GM12892 (cell line): ENCODE measurements at regions not wholly inside any gene's neighbourhood (a gene's known extent, or its start where the extent isn't known, plus 50 kb on each side); places are given as distances from the start of the nearest gene placed in this dataset.

Source experiments
- POLR2A ChIP-seq: IDR thresholded peaks from 2 replicates; pipeline ENCODE4 v1.6.1; 2011; ENCODE audit warnings: low read depth, low read length, control low read depth
- TAF1 ChIP-seq: IDR thresholded peaks from 2 replicates; pipeline ENCODE4 v1.6.1; 2011; ENCODE audit warnings: low read depth, mild to moderate bottlenecking, control low read depth, low read length, borderline replicate concordance

DNA sequence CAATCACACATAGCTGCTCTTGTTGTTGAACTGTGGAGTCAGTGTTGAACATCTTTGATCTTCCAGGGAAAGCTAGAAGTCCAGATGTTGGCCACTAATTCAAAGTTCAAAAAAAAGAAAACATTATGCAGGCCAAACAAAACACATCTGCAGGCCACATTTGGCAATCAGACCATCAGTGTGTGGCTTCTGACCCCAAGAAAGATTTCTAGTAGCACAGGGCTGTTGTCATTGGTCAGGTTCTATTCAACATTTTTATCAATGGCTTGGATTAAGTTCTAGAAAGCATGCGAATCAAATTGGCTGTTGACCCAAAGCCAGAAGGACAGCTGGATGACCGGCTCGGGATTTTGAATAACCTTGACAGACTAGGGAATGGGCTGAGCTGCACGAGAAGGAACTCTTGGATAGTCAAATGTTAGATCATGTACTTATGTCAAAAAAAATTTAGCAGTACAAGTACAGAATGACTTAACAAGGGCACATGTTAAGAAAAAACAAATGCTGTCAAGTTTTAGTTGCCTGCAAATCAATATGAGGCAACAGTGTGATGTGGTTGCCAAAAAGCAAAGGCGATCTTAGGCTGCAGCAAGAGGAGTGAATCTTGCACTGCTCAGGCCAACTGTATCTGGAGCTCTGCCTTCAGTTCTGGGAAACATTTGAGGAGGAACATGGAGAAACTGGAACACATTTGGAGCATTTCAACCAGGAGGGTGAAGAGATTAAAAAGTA, 187.6 kb downstream of the RGS9 start:
- TF ChIP-seq POLR2A (no peak), TAF1 (no peak)
